Mucosa of stomach (tissue), 1 donor: ENCODE measurements at regions not wholly inside any gene's neighbourhood (a gene's known extent, or its start where the extent isn't known, plus 50 kb on each side); places are given as distances from the start of the nearest gene placed in this dataset.
"Not testable (repeated sequence)": the region's sequence is repeated elsewhere in the genome, so short reads cannot be mapped to it uniquely, and the experiment has no call there.

Experiments
- H3K27me3 ChIP-seq: one replicate; pipeline ENCODE4 v1.7.0; 2013; ENCODE audit warnings: mild to moderate bottlenecking, low read length; ENCODE audit not compliant: control insufficient read depth, insufficient read depth
- H3K36me3 ChIP-seq: one replicate; pipeline ENCODE4 v1.7.0; 2013; ENCODE audit warnings: low read length; ENCODE audit not compliant: control insufficient read depth, insufficient read depth
- H3K4me1 ChIP-seq: one replicate; pipeline ENCODE4 v1.7.0; 2013; ENCODE audit warnings: mild to moderate bottlenecking, low read length; ENCODE audit not compliant: control insufficient read depth, insufficient read depth
- H3K4me3 ChIP-seq: one replicate; pipeline ENCODE4 v1.7.0; 2013; ENCODE audit warnings: low read length
- H3K9ac ChIP-seq: one replicate; pipeline ENCODE4 v1.7.0; 2013; ENCODE audit warnings: mild to moderate bottlenecking, low read length, moderate library complexity
- H3K9me3 ChIP-seq: one replicate; pipeline ENCODE4 v1.7.0; 2013; ENCODE audit warnings: mild to moderate bottlenecking, low read length, moderate library complexity; ENCODE audit not compliant: control insufficient read depth
- donor health status: Pancreatic carcinoma.

GRCh38 chr22:48299801-48300200, 1527.9 kb downstream of the BRD1 start:
- H3K36me3 ChIP-seq, result no peaks in the 10 kb centered on the region
- H3K4me1 ChIP-seq, result no peaks in the 10 kb centered on the region
- H3K9ac ChIP-seq, result no peak overlapping the region
- no peaks in the 10 kb centered on the region for H3K27me3 ChIP-seq
- H3K9me3 ChIP-seq, result no peaks in the 10 kb centered on the region
- no peak overlapping the region for H3K4me3 ChIP-seq

GRCh38 chr22:48299124-48299523, 1528.5 kb downstream of the BRD1 start:
- no peaks in the 10 kb centered on the region for H3K4me1 ChIP-seq
- no peak overlapping the region for H3K9ac ChIP-seq
- no peak overlapping the region for H3K4me3 ChIP-seq
- H3K27me3 ChIP-seq, result no peaks in the 10 kb centered on the region
- no peaks in the 10 kb centered on the region for H3K36me3 ChIP-seq
- H3K9me3 ChIP-seq, result no peaks in the 10 kb centered on the region

GRCh38 chr22:48297296-48297695, 1530.4 kb downstream of the BRD1 start:
- H3K9ac ChIP-seq, result no peak overlapping the region
- no peaks in the 10 kb centered on the region for H3K4me1 ChIP-seq

GRCh38 chr22:48289954-48290353, 1527.5 kb downstream of the TBC1D22A start:
- not testable (repeated sequence) for H3K4me1 ChIP-seq, H3K27me3 ChIP-seq, H3K36me3 ChIP-seq, H3K4me3 ChIP-seq, H3K9me3 ChIP-seq, H3K9ac ChIP-seq

More at GRCh38 chr22:48297296-48297695, 1530.4 kb downstream of the BRD1 start:
- Histone ChIP-seq H3K27me3 (no peaks in the 10 kb centered on the region), H3K9me3 (no peaks in the 10 kb centered on the region), H3K4me3 (no peak overlapping the region), H3K36me3 (no peaks in the 10 kb centered on the region)

- no peaks in the 10 kb centered on the region for H3K4me1 ChIP-seq
Observed at GRCh38 chr22:48288376-48288940, 1526.0 kb downstream of the TBC1D22A start.

GRCh38 chr22:48287031-48287430, 1524.6 kb downstream of the TBC1D22A start:
- Histone ChIP-seq H3K27me3 (no peaks in the 10 kb centered on the region), H3K4me1 (no peaks in the 10 kb centered on the region), H3K9me3 (no peaks in the 10 kb centered on the region), H3K36me3 (no peaks in the 10 kb centered on the region), H3K4me3 (no peak overlapping the region), H3K9ac (no peak overlapping the region)

More at GRCh38 chr22:48288376-48288940, 1526.0 kb downstream of the TBC1D22A start:
- H3K4me3 ChIP-seq, result no peak overlapping the region
- H3K27me3 ChIP-seq, result no peaks in the 10 kb centered on the region
- H3K9ac ChIP-seq, result no peak overlapping the region
- no peaks in the 10 kb centered on the region for H3K9me3 ChIP-seq
- H3K36me3 ChIP-seq, result no peaks in the 10 kb centered on the region

- Histone ChIP-seq H3K4me1 (no peaks in the 10 kb centered on the region), H3K36me3 (no peaks in the 10 kb centered on the region), H3K27me3 (no peaks in the 10 kb centered on the region), H3K4me3 (no peak overlapping the region), H3K9ac (no peak overlapping the region), H3K9me3 (no peaks in the 10 kb centered on the region)
Observed at GRCh38 chr22:48284671-48285070, 1522.2 kb downstream of the TBC1D22A start.

- no peaks in the 10 kb centered on the region for H3K36me3 ChIP-seq
- H3K4me1 ChIP-seq, result no peaks in the 10 kb centered on the region
- H3K9ac ChIP-seq, result no peak overlapping the region
- H3K27me3 ChIP-seq, result no peaks in the 10 kb centered on the region
- H3K4me3 ChIP-seq, result no peak overlapping the region
- H3K9me3 ChIP-seq, result no peaks in the 10 kb centered on the region
Observed at GRCh38 chr22:48282804-48283203, 1520.4 kb downstream of the TBC1D22A start.

- Histone ChIP-seq H3K4me1 (no peaks in the 10 kb centered on the region), H3K9me3 (no peaks in the 10 kb centered on the region), H3K4me3 (no peak overlapping the region), H3K27me3 (no peaks in the 10 kb centered on the region), H3K9ac (no peak overlapping the region), H3K36me3 (no peaks in the 10 kb centered on the region)
Observed at GRCh38 chr22:48279461-48279756, 1517.0 kb downstream of the TBC1D22A start.

- Histone ChIP-seq H3K9me3 (no peaks in the 10 kb centered on the region), H3K27me3 (no peaks in the 10 kb centered on the region), H3K9ac (no peak overlapping the region), H3K4me3 (no peak overlapping the region), H3K36me3 (no peaks in the 10 kb centered on the region), H3K4me1 (no peaks in the 10 kb centered on the region)
Observed at GRCh38 chr22:48278620-48279460, 1516.4 kb downstream of the TBC1D22A start.

- H3K27me3 ChIP-seq, result no peaks in the 10 kb centered on the region
- no peak overlapping the region for H3K9ac ChIP-seq
- no peaks in the 10 kb centered on the region for H3K9me3 ChIP-seq
- no peaks in the 10 kb centered on the region for H3K36me3 ChIP-seq
- no peaks in the 10 kb centered on the region for H3K4me1 ChIP-seq
- H3K4me3 ChIP-seq, result no peak overlapping the region
Observed at GRCh38 chr22:48277868-48278581, 1515.6 kb downstream of the TBC1D22A start.
